Chondrocyte (in vitro differentiated cells): ENCODE measurements at regions not wholly inside any gene's neighbourhood (a gene's known extent, or its start where the extent isn't known, plus 50 kb on each side); places are given as distances from the start of the nearest gene placed in this dataset.

Experiments
- DNase-seq: peaks from one replicate; pipeline ENCODE4 v3.0.0; 2021; ENCODE audit warnings: mixed read lengths, low spot score
- H3K27ac Mint-ChIP-seq: one replicate; pipeline ENCODE4 v1.8.0; 2021; ENCODE audit warnings: mild to moderate bottlenecking, moderate library complexity, mixed read lengths; ENCODE audit not compliant: unreplicated experiment
- H3K27me3 Mint-ChIP-seq: 2 replicates; pipeline ENCODE4 v1.8.0; 2021; ENCODE audit warnings: low read depth, mixed read lengths
- H3K36me3 Mint-ChIP-seq: 2 replicates; pipeline ENCODE4 v1.8.0; 2021; ENCODE audit warnings: low read depth, mixed read lengths
- H3K4me1 Mint-ChIP-seq: 2 replicates; pipeline ENCODE4 v1.8.0; 2021; ENCODE audit warnings: low read depth, mild to moderate bottlenecking, mixed read lengths
- H3K4me3 Mint-ChIP-seq: one replicate; pipeline ENCODE4 v1.8.0; 2021; ENCODE audit warnings: mild to moderate bottlenecking, moderate library complexity, mixed read lengths; ENCODE audit not compliant: unreplicated experiment
- H3K9me3 Mint-ChIP-seq: 2 replicates; pipeline ENCODE4 v1.8.0; 2021; ENCODE audit warnings: low read depth, mixed read lengths
- CTCF ChIP-seq: fragments of 200-600 bp; sonication (generic); IDR thresholded peaks from 2 replicates; pipeline ENCODE4 v1.5.0; 2021; ENCODE audit warnings: antibody characterized with exemption, mild to moderate bottlenecking, moderate library complexity

- TF ChIP-seq CTCF: no peak
- Mint-ChIP-seq H3K27ac (no peak overlapping the region), H3K27me3 (no peaks in the 10 kb centered on the region), H3K36me3 (no peaks in the 10 kb centered on the region), H3K4me1 (peaks cover 10% of the 10 kb centered on the region), H3K9me3 (no peaks in the 10 kb centered on the region), H3K4me3 (no peak overlapping the region)
- no peak for DNase-seq
These were observed 64.3 kb downstream of the ARL4A start for GRCh38 chr7:12751764-12752163.

- H3K4me1 Mint-ChIP-seq: peaks cover 24% of the 10 kb centered on the region
- peak overlapping the region; percentile 83 for H3K27ac Mint-ChIP-seq
- DNase-seq: no peak
- no peak overlapping the region for H3K4me3 Mint-ChIP-seq
- TF ChIP-seq CTCF: no peak
- no peaks in the 10 kb centered on the region for H3K36me3 Mint-ChIP-seq
- no peaks in the 10 kb centered on the region for H3K9me3 Mint-ChIP-seq
- no peaks in the 10 kb centered on the region for H3K27me3 Mint-ChIP-seq
These were observed 66.7 kb downstream of the ARL4A start for GRCh38 chr7:12754179-12754578.

GRCh38 chr7:12756821-12757220 lies 69.4 kb downstream of the ARL4A start:
- H3K27me3 Mint-ChIP-seq: no peaks in the 10 kb centered on the region
- H3K9me3 Mint-ChIP-seq: peaks cover 11% of the 10 kb centered on the region
- no peak for TF ChIP-seq CTCF
- H3K36me3 Mint-ChIP-seq: peaks cover 4% of the 10 kb centered on the region
- H3K4me1 Mint-ChIP-seq: peaks cover 33% of the 10 kb centered on the region
- no peak for DNase-seq
- no peak overlapping the region for H3K27ac Mint-ChIP-seq
- no peak overlapping the region for H3K4me3 Mint-ChIP-seq

GRCh38 chr7:12757443-12757842 lies 70.0 kb downstream of the ARL4A start:
- H3K27me3 Mint-ChIP-seq: no peaks in the 10 kb centered on the region
- no peak overlapping the region for H3K4me3 Mint-ChIP-seq
- H3K9me3 Mint-ChIP-seq: peaks cover 11% of the 10 kb centered on the region
- TF ChIP-seq CTCF: no peak
- H3K4me1 Mint-ChIP-seq: peaks cover 33% of the 10 kb centered on the region
- peak overlapping the region; percentile 49 for H3K27ac Mint-ChIP-seq
- no peak for DNase-seq
- H3K36me3 Mint-ChIP-seq: peaks cover 4% of the 10 kb centered on the region

- no peak overlapping the region for H3K4me3 Mint-ChIP-seq
- peaks cover 11% of the 10 kb centered on the region for H3K9me3 Mint-ChIP-seq
- no peak for DNase-seq
- H3K27ac Mint-ChIP-seq: no peak overlapping the region
- no peak for TF ChIP-seq CTCF
- H3K4me1 Mint-ChIP-seq: peaks cover 29% of the 10 kb centered on the region
- H3K36me3 Mint-ChIP-seq: peaks cover 4% of the 10 kb centered on the region
- H3K27me3 Mint-ChIP-seq: no peaks in the 10 kb centered on the region
These were observed 71.7 kb downstream of the ARL4A start for GRCh38 chr7:12759151-12759550.
